ENCODE measurements at regions not wholly inside any gene's neighbourhood (a gene's known extent, or its start where the extent isn't known, plus 50 kb on each side); places are given as distances from the start of the nearest gene placed in this dataset.

DNA sequence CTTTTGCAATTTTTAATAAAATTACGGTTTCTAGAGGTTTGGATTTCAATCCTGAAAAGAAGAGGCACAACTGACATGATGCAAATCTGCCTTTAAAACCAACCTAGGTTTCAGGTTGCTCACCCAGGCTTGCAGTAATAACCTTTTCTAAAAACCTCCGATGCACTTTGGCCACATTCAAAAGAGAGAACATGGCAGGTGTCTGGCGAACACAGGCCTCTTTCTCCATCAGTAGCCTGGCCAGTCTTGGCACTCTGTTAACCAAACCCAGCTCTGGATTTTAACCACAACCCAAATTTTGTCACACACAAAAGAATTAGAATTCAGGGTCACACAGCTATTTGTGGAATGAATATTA, 55.8 kb upstream of the MAFB start:
- no peaks in the 10 kb centered on the region for H3K27me3 ChIP-seq (ENCODE audit: control insufficient read depth, insufficient read depth, low read length)

DNA sequence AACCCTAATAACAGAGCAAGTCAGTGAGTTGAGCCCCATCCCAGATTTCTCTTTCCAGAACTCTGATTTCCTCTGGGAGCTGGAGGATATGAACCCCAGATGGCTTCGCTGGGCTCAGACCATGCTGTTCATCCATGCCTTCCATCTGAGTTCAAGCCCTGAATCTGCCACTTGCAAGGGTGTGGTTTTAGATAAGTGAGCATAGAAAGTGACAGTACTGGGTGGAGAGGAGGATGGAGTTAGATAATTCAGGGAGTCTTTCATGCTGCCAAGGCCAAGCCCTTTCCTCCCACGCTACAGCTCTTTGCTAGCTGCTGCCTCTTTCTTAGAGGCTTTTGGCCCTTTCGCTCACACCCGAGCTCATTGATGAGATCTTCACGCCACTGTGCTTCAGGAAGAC, 57.2 kb upstream of the MAFB start:
- FAIRE-seq (peak; percentile 36), DNase-seq (ENCODE audit: low read depth) (no peak)
- no peak overlapping the region for H3K4me3 ChIP-seq (ENCODE audit: low read depth, low read length)
- H3K36me3 ChIP-seq (ENCODE audit: control insufficient read depth, insufficient read depth, low read length) = no peaks in the 10 kb centered on the region
- no peaks in the 10 kb centered on the region for H3K27me3 ChIP-seq (ENCODE audit: control insufficient read depth, insufficient read depth, low read length)
- TF ChIP-seq, protein P1, sequence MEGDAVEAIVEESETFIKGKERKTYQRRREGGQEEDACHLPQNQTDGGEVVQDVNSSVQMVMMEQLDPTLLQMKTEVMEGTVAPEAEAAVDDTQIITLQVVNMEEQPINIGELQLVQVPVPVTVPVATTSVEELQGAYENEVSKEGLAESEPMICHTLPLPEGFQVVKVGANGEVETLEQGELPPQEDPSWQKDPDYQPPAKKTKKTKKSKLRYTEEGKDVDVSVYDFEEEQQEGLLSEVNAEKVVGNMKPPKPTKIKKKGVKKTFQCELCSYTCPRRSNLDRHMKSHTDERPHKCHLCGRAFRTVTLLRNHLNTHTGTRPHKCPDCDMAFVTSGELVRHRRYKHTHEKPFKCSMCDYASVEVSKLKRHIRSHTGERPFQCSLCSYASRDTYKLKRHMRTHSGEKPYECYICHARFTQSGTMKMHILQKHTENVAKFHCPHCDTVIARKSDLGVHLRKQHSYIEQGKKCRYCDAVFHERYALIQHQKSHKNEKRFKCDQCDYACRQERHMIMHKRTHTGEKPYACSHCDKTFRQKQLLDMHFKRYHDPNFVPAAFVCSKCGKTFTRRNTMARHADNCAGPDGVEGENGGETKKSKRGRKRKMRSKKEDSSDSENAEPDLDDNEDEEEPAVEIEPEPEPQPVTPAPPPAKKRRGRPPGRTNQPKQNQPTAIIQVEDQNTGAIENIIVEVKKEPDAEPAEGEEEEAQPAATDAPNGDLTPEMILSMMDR (IDR thresholded peaks at IDR 0.05; ENCODE audit: insufficient read depth, low read length, severe bottlenecking) = no peak

More for the DNA sequence above, 55.8 kb upstream of the MAFB start:
- TF ChIP-seq, protein P1 (IDR thresholded peaks at IDR 0.05; ENCODE audit: insufficient read depth, low read length, severe bottlenecking) = no peak
- Histone ChIP-seq H3K36me3 (ENCODE audit: control insufficient read depth, insufficient read depth, low read length) (no peaks in the 10 kb centered on the region), H3K4me3 (ENCODE audit: low read depth, low read length) (no peak overlapping the region)
- FAIRE-seq = no peak
- no peak for DNase-seq (ENCODE audit: low read depth)

DNA sequence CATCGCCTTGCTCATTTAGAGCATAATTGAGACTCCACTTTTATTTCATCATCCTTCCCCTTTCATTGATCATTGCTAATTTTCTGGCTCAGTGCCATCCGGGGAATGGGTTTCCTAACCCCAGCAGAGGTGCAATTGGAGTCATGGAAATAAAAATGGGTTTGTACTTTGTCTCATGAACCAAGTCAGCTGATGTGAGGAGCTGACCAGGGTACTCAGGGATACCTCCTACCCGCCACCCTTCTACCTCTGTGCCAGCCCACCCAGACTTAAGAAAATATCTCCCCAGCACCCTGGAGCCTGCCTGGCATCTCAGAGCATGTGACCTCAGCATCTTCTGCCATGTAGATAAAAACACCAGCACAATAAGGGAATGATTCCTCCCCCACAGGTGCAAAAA, 59.1 kb upstream of the MAFB start:
- H3K27me3 ChIP-seq (ENCODE audit: control insufficient read depth, insufficient read depth, low read length) = no peaks in the 10 kb centered on the region
- FAIRE-seq = no peak

DNA sequence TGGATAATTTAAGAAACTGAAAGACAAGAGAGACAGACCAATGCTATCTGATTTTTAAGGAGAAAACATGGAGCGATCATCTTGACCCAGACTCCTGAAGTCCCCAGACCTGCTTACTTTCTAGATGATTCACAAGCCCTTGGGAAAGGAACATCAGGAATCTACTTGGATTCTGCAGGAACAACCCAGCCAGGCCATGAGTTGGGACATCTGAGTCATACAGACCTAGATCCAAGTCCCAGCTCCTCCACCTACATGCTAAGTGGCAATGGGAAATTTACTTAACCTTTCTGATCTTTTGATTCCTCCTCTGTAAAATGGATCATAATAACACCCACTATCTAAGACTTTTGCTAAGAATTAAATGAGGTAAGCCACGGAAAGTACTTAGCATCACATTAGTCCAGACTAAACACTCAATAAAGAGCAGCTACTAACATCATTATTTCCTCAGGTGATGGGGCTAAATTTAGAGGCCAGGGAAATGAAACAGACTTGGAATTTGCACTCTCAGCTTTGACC, 61.0 kb upstream of the MAFB start:
- DNase-seq (ENCODE audit: low read depth) (peak; percentile 7), FAIRE-seq (no peak)
- H3K36me3 ChIP-seq (ENCODE audit: control insufficient read depth, insufficient read depth, low read length) = no peaks in the 10 kb centered on the region

More for the DNA sequence above, 59.1 kb upstream of the MAFB start:
- TF ChIP-seq, protein P1 (IDR thresholded peaks at IDR 0.05; ENCODE audit: insufficient read depth, low read length, severe bottlenecking) = no peak
- no peak for DNase-seq (ENCODE audit: low read depth)
- Histone ChIP-seq H3K4me3 (ENCODE audit: low read depth, low read length) (no peak overlapping the region), H3K36me3 (ENCODE audit: control insufficient read depth, insufficient read depth, low read length) (no peaks in the 10 kb centered on the region)

DNA sequence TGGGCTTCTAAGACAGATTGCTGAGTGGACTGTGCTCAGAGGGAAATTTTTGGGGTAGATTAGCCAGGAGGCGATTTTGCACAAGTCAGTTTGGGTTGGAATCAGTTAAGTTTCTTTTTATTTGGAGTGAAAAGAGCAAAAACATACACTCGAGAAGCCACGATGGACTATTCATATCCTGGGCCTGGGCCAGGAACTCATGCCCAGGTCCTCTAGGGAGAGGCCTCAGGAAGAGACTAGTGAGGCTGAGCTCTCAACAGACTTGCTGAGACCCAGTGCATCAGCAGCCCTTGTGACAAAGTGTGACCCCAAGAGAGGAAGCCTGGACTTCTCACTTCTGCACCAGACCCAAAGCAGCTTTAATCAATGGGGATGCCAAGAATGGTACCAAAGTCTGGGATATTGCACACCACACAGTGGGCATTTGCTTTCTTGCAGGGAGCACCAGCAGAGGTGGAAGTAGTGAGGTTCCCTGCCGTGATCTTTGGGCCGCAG, 61.6 kb upstream of the MAFB start:
- Histone ChIP-seq H3K36me3 (ENCODE audit: control insufficient read depth, insufficient read depth, low read length) (no peaks in the 10 kb centered on the region), H3K4me3 (ENCODE audit: low read depth, low read length) (no peak overlapping the region), H3K27me3 (ENCODE audit: control insufficient read depth, insufficient read depth, low read length) (no peaks in the 10 kb centered on the region)
- TF ChIP-seq, protein P1 (IDR thresholded peaks at IDR 0.05; ENCODE audit: insufficient read depth, low read length, severe bottlenecking) = no peak
- DNase-seq (ENCODE audit: low read depth) (no peak), FAIRE-seq (no peak)

More for the DNA sequence above, 61.0 kb upstream of the MAFB start:
- Histone ChIP-seq H3K27me3 (ENCODE audit: control insufficient read depth, insufficient read depth, low read length) (no peaks in the 10 kb centered on the region), H3K4me3 (ENCODE audit: low read depth, low read length) (no peak overlapping the region)
- TF ChIP-seq, protein P1 (IDR thresholded peaks at IDR 0.05; ENCODE audit: insufficient read depth, low read length, severe bottlenecking) = no peak

DNA sequence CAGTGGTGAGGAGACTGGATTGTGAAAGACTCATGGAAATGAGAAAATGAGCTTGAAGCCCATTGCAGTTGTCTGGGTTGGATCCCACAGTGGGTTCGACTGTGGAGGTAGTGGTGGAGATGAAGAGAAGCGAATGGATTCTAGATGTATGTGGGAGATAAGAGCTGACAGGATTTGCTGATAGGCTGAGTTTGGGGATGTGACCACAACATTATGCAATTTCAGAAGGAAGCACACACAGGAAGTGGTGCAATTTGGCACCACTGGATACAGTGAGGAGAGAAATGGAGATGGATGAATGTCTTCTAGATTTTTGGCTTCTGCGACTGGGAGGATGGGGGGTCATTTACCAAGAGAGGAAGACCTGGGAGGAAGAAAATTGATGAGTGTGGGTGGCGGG, 64.4 kb upstream of the MAFB start:
- TF ChIP-seq, protein P1 (IDR thresholded peaks at IDR 0.05; ENCODE audit: insufficient read depth, low read length, severe bottlenecking) = no peak
- FAIRE-seq (no peak), DNase-seq (ENCODE audit: low read depth) (no peak)
- Histone ChIP-seq H3K27me3 (ENCODE audit: control insufficient read depth, insufficient read depth, low read length) (no peaks in the 10 kb centered on the region), H3K4me3 (ENCODE audit: low read depth, low read length) (no peak overlapping the region), H3K36me3 (ENCODE audit: control insufficient read depth, insufficient read depth, low read length) (no peaks in the 10 kb centered on the region)
